SJCRH30 (cell line): ENCODE measurements at regions not wholly inside any gene's neighbourhood (a gene's known extent, or its start where the extent isn't known, plus 50 kb on each side); places are given as distances from the start of the nearest gene placed in this dataset.
"Not testable (repeated sequence)": the region's sequence is repeated elsewhere in the genome, so short reads cannot be mapped to it uniquely, and the experiment has no call there.

ENCODE experiments used
- DNase-seq, 2 experiments: peaks; one replicate each; pipeline ENCODE4 v3.0.0-alpha.2; 2015 to 2020
- H3K27ac ChIP-seq: fragments of 250-450 bp; sonication (Bioruptor Pico); 2 replicates; pipeline ENCODE4 v1.5.1; 2020; ENCODE audit warnings: mild to moderate bottlenecking, moderate library complexity
- H3K27me3 ChIP-seq: fragments of 250-450 bp; sonication (Bioruptor Pico); 2 replicates; pipeline ENCODE4 v1.5.1; 2020; ENCODE audit warnings: mild to moderate bottlenecking, moderate library complexity
- H3K36me3 ChIP-seq: fragments of 250-450 bp; sonication (Bioruptor Pico); 2 replicates; pipeline ENCODE4 v1.5.1; 2020; ENCODE audit warnings: mild to moderate bottlenecking, moderate library complexity
- H3K4me1 ChIP-seq: fragments of 250-450 bp; sonication (Bioruptor Pico); 2 replicates; pipeline ENCODE4 v1.5.1; 2020; ENCODE audit warnings: mild to moderate bottlenecking, moderate library complexity
- H3K4me3 ChIP-seq: fragments of 250-450 bp; sonication (Bioruptor Pico); 2 replicates; pipeline ENCODE4 v1.5.1; 2020; ENCODE audit warnings: mild to moderate bottlenecking, moderate library complexity
- H3K9me3 ChIP-seq: fragments of 250-450 bp; sonication (Bioruptor Pico); replicated peaks from 2 replicates; pipeline ENCODE4 v1.5.1; 2020; ENCODE audit warnings: mild to moderate bottlenecking, moderate library complexity

- not testable (repeated sequence) for H3K27ac ChIP-seq, DNase-seq, H3K36me3 ChIP-seq, H3K4me1 ChIP-seq, H3K27me3 ChIP-seq, H3K4me3 ChIP-seq, H3K9me3 ChIP-seq
These were observed 439.1 kb downstream of the SPATA31A7 start for GRCh38 chr9:61628951-61629350.

GRCh38 chr9:61634192-61634591, 444.4 kb downstream of the SPATA31A7 start:
- DNase-seq, result no peak
- H3K36me3 ChIP-seq, result no peaks in the 10 kb centered on the region
- no peak overlapping the region for H3K4me3 ChIP-seq
- H3K4me1 ChIP-seq, result no peaks in the 10 kb centered on the region
- no peak overlapping the region for H3K27ac ChIP-seq
- no peaks in the 10 kb centered on the region for H3K27me3 ChIP-seq
- no peaks in the 10 kb centered on the region for H3K9me3 ChIP-seq

GRCh38 chr9:61664232-61664631, 474.4 kb downstream of the SPATA31A7 start:
- not testable (repeated sequence) for H3K4me3 ChIP-seq, H3K36me3 ChIP-seq, H3K4me1 ChIP-seq, H3K9me3 ChIP-seq, H3K27ac ChIP-seq, H3K27me3 ChIP-seq
- peak in 1 of 2 experiments; percentile 1 for DNase-seq

GRCh38 chr9:61665330-61665751, 475.5 kb downstream of the SPATA31A7 start:
- H3K9me3 ChIP-seq, result no peaks in the 10 kb centered on the region
- no peaks in the 10 kb centered on the region for H3K36me3 ChIP-seq
- no peak overlapping the region for H3K27ac ChIP-seq
- DNase-seq, result peak in 1 of 2 experiments; percentile 1
- no peaks in the 10 kb centered on the region for H3K4me1 ChIP-seq
- no peaks in the 10 kb centered on the region for H3K27me3 ChIP-seq
- no peak overlapping the region for H3K4me3 ChIP-seq

GRCh38 chr9:61665829-61666228, 476.0 kb downstream of the SPATA31A7 start:
- H3K27ac ChIP-seq, result no peak overlapping the region
- H3K36me3 ChIP-seq, result no peaks in the 10 kb centered on the region
- H3K4me3 ChIP-seq, result no peak overlapping the region
- no peaks in the 10 kb centered on the region for H3K9me3 ChIP-seq
- no peaks in the 10 kb centered on the region for H3K4me1 ChIP-seq
- no peaks in the 10 kb centered on the region for H3K27me3 ChIP-seq
- no peak for DNase-seq

GRCh38 chr9:61666310-61666709, 476.5 kb downstream of the SPATA31A7 start:
- peak in 1 of 2 experiments; percentile 1 for DNase-seq
- no peak overlapping the region for H3K4me3 ChIP-seq
- no peaks in the 10 kb centered on the region for H3K36me3 ChIP-seq
- no peaks in the 10 kb centered on the region for H3K4me1 ChIP-seq
- H3K27me3 ChIP-seq, result no peaks in the 10 kb centered on the region
- no peaks in the 10 kb centered on the region for H3K9me3 ChIP-seq
- no peak overlapping the region for H3K27ac ChIP-seq

GRCh38 chr9:61666849-61667371, 477.1 kb downstream of the SPATA31A7 start:
- H3K27me3 ChIP-seq, result no peaks in the 10 kb centered on the region
- H3K36me3 ChIP-seq, result no peaks in the 10 kb centered on the region
- no peak overlapping the region for H3K27ac ChIP-seq
- no peak overlapping the region for H3K4me3 ChIP-seq
- H3K4me1 ChIP-seq, result no peaks in the 10 kb centered on the region
- peak in 1 of 2 experiments; percentile 2 for DNase-seq
- H3K9me3 ChIP-seq, result no peaks in the 10 kb centered on the region

GRCh38 chr9:61667559-61668121, 477.8 kb downstream of the SPATA31A7 start:
- no peaks in the 10 kb centered on the region for H3K4me1 ChIP-seq
- H3K27ac ChIP-seq, result no peak overlapping the region
- no peak overlapping the region for H3K4me3 ChIP-seq
- peak in 1 of 2 experiments; percentile 1 for DNase-seq
- no peaks in the 10 kb centered on the region for H3K9me3 ChIP-seq
- no peaks in the 10 kb centered on the region for H3K27me3 ChIP-seq
- H3K36me3 ChIP-seq, result no peaks in the 10 kb centered on the region

- not testable (repeated sequence) for DNase-seq, H3K27ac ChIP-seq, H3K4me1 ChIP-seq, H3K9me3 ChIP-seq, H3K36me3 ChIP-seq, H3K4me3 ChIP-seq, H3K27me3 ChIP-seq
These were observed 478.4 kb downstream of the SPATA31A7 start for GRCh38 chr9:61668201-61668600.

- Histone ChIP-seq H3K4me1 (no peaks in the 10 kb centered on the region), H3K27ac (no peak overlapping the region), H3K4me3 (no peak overlapping the region), H3K27me3 (no peaks in the 10 kb centered on the region), H3K36me3 (no peaks in the 10 kb centered on the region), H3K9me3 (no peaks in the 10 kb centered on the region)
- DNase-seq, result peak in 1 of 2 experiments; percentile 1
These were observed 479.0 kb downstream of the SPATA31A7 start for GRCh38 chr9:61668846-61669245.

- Histone ChIP-seq H3K4me1 (no peaks in the 10 kb centered on the region), H3K27me3 (no peaks in the 10 kb centered on the region), H3K4me3 (no peak overlapping the region), H3K9me3 (no peaks in the 10 kb centered on the region), H3K36me3 (no peaks in the 10 kb centered on the region), H3K27ac (no peak overlapping the region)
- DNase-seq, result peak in 1 of 2 experiments; percentile 1
These were observed 479.5 kb downstream of the SPATA31A7 start for GRCh38 chr9:61669352-61669751.

- not testable (repeated sequence) for H3K27me3 ChIP-seq, H3K4me1 ChIP-seq, H3K36me3 ChIP-seq, H3K27ac ChIP-seq, H3K9me3 ChIP-seq, H3K4me3 ChIP-seq, DNase-seq
These were observed 480.1 kb downstream of the SPATA31A7 start for GRCh38 chr9:61669831-61670505.

- Histone ChIP-seq H3K27me3 (no peaks in the 10 kb centered on the region), H3K36me3 (no peaks in the 10 kb centered on the region), H3K4me1 (no peaks in the 10 kb centered on the region), H3K27ac (no peak overlapping the region), H3K9me3 (no peaks in the 10 kb centered on the region), H3K4me3 (no peak overlapping the region)
- no peak for DNase-seq
These were observed 480.8 kb downstream of the SPATA31A7 start for GRCh38 chr9:61670616-61671015.

- no peak overlapping the region for H3K4me3 ChIP-seq
- H3K4me1 ChIP-seq, result no peaks in the 10 kb centered on the region
- no peak for DNase-seq
- H3K36me3 ChIP-seq, result no peaks in the 10 kb centered on the region
- no peaks in the 10 kb centered on the region for H3K27me3 ChIP-seq
- H3K27ac ChIP-seq, result no peak overlapping the region
- H3K9me3 ChIP-seq, result no peaks in the 10 kb centered on the region
These were observed 481.6 kb downstream of the SPATA31A7 start for GRCh38 chr9:61671276-61671973.

- not testable (repeated sequence) for H3K9me3 ChIP-seq, DNase-seq, H3K27ac ChIP-seq
These were observed 482.3 kb downstream of the SPATA31A7 start for GRCh38 chr9:61672107-61672541.

More at GRCh38 chr9:61672107-61672541, 482.3 kb downstream of the SPATA31A7 start:
- not testable (repeated sequence) for H3K36me3 ChIP-seq, H3K4me3 ChIP-seq, H3K4me1 ChIP-seq, H3K27me3 ChIP-seq
